Keratinocyte (primary cell): ENCODE measurements at regions not wholly inside any gene's neighbourhood (a gene's known extent, or its start where the extent isn't known, plus 50 kb on each side); places are given as distances from the start of the nearest gene placed in this dataset.

Source experiments
- EZH2 ChIP-seq: IDR thresholded peaks from one replicate; pipeline ENCODE4 v1.6.1; 2012; ENCODE audit warnings: inconsistent platforms, mild to moderate bottlenecking, low read length, moderate library complexity
- TF ChIP-seq, protein P1 (sequence below), 3 experiments: IDR thresholded peaks in 1 of 3; conservative IDR thresholded peaks in 1 of 3; optimal IDR thresholded peaks in 1 of 3; 2 replicates in 2 of 3; 3 replicates in 1 of 3; pipeline versions ENCODE3 to v1.5.1; 2011; ENCODE audit warnings: low read length in 3 of 3, mild to moderate bottlenecking in 3 of 3, moderate library complexity in 2 of 3, control low read depth in 1 of 3, inconsistent platforms in 1 of 3; ENCODE audit not compliant: insufficient read depth in 2 of 3; ENCODE audit errors: extremely low read depth in 1 of 3

DNA sequence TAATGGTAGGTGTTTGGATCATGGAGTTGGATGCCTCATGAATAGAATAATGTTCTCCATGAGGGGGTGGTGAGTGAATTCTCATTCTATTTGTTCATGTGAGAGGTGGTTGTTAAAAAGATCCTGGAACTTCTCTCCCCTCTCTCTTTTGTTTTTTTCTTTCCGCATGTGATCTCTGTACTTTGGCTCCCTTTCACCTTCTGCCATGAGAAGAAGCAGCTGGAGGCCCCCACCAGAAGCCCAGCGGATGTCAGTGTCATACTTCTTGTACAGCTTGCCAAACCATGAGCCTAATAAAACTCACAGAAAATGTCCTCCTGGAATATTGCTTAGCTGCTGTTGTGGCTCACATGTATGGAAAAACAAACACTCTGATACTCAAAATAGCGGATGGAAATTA, 1212.3 kb upstream of the NCAM2 start:
- TF ChIP-seq, protein P1, sequence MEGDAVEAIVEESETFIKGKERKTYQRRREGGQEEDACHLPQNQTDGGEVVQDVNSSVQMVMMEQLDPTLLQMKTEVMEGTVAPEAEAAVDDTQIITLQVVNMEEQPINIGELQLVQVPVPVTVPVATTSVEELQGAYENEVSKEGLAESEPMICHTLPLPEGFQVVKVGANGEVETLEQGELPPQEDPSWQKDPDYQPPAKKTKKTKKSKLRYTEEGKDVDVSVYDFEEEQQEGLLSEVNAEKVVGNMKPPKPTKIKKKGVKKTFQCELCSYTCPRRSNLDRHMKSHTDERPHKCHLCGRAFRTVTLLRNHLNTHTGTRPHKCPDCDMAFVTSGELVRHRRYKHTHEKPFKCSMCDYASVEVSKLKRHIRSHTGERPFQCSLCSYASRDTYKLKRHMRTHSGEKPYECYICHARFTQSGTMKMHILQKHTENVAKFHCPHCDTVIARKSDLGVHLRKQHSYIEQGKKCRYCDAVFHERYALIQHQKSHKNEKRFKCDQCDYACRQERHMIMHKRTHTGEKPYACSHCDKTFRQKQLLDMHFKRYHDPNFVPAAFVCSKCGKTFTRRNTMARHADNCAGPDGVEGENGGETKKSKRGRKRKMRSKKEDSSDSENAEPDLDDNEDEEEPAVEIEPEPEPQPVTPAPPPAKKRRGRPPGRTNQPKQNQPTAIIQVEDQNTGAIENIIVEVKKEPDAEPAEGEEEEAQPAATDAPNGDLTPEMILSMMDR (optimal IDR thresholded peaks at IDR 0.05 in 1 of 3, IDR thresholded peaks at IDR 0.05 in 1 of 3, conservative IDR thresholded peaks at IDR 0.05 in 1 of 3; ENCODE audit: extremely low read depth in 1 of 3, insufficient read depth in 2 of 3, low read length in 3 of 3), result no peak
- TF ChIP-seq EZH2, result no peak
